GM18867 (cell line): ENCODE measurements at regions not wholly inside any gene's neighbourhood (a gene's known extent, or its start where the extent isn't known, plus 50 kb on each side); places are given as distances from the start of the nearest gene placed in this dataset.

Experiments used
- ATAC-seq: cut with Tn5 transposase; IDR thresholded peaks from one replicate; pipeline ENCODE4 v1.9.1; 2021; ENCODE audit warnings: mild to moderate bottlenecking, moderate library complexity; ENCODE audit not compliant: unreplicated experiment

DNA sequence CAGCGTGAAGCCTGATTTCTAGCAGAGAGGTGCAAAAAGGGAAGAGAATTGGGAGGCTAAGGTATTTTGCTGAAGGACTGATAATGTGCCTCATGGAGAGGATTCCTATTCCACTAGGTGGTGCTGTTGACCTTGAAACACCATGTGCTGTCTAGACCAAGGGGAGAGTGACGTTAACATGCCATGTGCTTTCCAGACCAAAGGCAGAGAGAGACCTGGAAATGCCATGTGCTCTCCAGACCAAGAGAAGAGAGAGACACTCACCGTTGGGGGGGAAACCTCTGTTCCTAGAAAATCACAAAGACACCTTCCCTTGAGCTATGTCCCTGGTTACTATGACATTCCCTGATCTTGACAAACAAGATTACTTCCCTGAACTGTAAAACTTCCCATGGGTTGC is 286.0 kb upstream of the TUSC1 start:
- ATAC-seq: peak; percentile 74

- ATAC-seq: no peak
Measured at GRCh38 chr9:25960178-25960577, 281.9 kb upstream of the TUSC1 start.

- ATAC-seq: no peak
Measured at GRCh38 chr9:25954209-25954608, 276.0 kb upstream of the TUSC1 start.

DNA sequence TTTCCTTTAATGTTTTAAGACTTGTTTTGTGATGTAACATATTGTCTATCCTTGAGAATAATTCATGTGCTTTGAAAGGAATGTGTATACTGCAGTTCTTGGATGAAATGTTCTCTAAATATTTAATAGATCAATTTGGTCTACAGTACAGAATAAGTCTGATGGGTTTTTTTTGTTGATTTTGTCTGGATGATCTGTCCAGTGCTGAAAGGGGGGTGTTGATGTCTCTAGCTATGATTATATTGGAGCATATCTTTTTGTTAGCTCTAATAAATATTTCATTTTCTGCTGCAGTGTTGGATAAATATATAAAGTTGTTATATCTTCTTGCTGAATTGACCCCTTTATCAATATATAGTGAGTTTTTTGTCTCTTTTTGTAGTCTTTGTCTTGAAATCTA is 269.9 kb upstream of the TUSC1 start:
- no peak for ATAC-seq

DNA sequence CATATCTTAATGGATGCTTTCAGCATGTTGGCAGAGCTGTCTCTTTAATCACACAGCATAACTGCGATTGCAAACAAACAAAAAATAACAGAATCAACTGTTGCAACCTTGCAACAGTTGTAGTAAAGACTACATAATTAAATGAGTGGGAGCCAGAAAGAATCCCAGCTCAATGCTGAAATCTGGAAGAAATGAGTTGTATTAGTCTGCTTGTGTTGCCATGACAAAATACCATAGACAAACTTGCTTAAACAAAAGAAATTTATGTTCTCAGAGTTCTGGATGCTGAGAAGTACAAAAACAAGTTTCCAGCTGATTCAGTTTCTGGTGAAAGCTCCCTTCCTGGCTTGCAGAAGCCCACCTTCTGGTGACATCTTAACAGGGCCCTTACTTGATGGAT is 260.9 kb upstream of the TUSC1 start:
- no peak for ATAC-seq

GRCh38 chr9:25936031-25936430 is 257.8 kb upstream of the TUSC1 start:
- ATAC-seq: no peak

DNA sequence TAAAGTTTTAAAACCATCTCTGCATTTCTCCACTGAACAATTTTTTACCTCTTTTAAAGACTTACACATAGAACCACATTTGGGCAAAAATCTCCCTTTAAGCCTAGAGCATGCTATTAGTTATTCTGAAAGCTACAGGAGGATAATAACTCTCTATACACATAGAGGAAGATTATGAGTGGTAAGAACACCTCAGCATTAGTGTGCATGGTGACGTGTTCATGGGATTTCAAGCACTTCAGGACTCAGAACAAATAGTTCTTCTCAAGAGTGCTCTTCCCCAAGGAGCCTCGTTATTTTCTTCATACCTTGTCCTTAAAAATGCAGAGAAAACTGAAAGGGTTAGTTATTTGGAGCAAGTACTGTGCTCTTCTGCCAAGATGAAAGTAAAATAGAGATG is 256.9 kb upstream of the TUSC1 start:
- ATAC-seq: no peak

GRCh38 chr9:25918761-25919160 is 240.5 kb upstream of the TUSC1 start:
- ATAC-seq: no peak

DNA sequence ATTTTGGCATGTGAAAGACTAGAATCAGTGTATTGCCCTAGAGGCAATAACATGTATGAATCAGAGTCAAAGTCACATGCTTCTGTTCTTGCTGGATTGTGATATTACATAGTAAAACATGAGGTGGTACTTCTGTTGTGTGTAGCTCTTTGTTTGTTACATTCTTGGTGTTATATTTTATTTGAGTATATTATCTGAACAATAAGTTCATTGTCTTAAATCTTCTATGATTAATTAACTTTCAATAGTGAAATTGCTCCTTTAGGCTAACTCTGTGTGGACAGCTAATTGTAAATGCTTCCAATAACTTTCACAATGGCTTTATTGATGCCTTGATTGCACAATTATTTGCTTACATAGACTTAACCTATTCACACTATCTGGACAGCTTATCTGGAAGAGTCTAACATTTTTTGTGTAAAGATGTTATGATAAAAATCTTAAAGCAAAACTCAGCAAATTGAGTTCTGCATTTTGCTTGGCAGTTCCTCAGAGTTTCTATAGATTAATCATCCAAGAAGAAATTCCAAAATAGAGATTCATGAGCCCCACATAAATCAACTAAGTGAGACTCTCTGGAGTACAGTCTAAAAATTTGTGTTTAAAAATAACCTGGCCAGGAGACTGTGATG is 239.6 kb upstream of the TUSC1 start:
- ATAC-seq: no peak

DNA sequence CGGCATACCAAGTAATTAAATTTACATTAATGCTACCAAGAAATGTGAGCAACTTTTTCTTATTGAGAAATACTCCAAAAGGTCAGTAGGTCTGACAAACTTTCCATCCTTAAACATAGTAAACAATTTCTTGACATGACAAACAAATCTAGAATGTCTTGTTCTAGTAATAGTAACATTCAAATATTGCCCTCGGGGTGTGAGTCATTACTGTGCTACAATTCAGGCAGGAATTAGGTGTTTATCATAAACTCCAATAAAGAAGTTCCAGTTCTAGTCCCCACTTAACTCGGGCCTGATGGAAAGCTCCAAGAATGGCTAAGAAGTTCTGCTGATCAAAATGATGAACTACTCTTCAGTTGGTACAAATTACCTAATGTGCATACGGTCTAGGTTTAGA is 235.6 kb upstream of the TUSC1 start:
- no peak for ATAC-seq

- no peak for ATAC-seq
Measured at GRCh38 chr9:25904701-25905100, 226.5 kb upstream of the TUSC1 start.

DNA sequence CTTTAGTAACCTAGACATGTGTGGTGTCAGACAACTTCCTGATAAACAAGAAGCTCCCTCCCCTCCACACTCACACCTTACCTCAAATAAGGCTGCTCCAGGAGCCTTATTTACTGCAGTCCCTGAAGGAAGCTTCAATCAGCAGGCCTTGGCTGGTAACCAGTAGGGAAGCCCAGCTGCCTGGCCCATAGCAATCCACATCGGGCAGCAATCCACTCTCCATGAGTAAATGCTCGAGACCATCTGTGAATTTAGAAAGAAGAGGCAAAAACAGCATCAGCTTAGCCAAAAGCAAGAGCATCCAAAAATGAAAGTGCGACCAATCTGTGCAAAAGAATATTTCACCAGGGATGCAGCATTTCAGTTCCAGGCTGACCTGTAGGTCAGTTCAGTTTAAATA is 213.3 kb upstream of the TUSC1 start:
- ATAC-seq: no peak

DNA sequence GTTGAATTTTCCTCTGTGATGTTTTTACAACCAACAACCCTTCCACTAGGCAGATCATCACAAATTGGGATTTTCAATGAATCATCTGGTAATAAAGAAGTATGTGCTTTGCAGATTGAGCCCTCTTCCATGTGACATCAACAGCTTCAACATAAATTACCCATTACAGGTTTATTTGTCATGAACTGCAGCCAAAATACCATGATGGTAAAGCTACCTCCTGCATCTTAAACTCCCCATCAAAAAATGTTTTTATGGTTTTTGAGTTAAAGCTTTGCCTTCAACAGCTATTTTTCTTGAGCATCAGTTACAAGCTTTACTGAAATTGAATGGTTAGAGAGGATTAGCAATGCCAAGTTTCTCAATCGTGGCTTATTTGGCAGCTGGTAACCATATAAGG is 211.4 kb upstream of the TUSC1 start:
- ATAC-seq: no peak

- ATAC-seq: no peak
Measured at GRCh38 chr9:25876248-25876647, 198.0 kb upstream of the TUSC1 start.

- no peak for ATAC-seq
Measured at GRCh38 chr9:25864509-25864908, 186.3 kb upstream of the TUSC1 start.

GRCh38 chr9:25861421-25861820 is 183.2 kb upstream of the TUSC1 start:
- no peak for ATAC-seq

GRCh38 chr9:25857147-25857546 is 178.9 kb upstream of the TUSC1 start:
- ATAC-seq: no peak

DNA sequence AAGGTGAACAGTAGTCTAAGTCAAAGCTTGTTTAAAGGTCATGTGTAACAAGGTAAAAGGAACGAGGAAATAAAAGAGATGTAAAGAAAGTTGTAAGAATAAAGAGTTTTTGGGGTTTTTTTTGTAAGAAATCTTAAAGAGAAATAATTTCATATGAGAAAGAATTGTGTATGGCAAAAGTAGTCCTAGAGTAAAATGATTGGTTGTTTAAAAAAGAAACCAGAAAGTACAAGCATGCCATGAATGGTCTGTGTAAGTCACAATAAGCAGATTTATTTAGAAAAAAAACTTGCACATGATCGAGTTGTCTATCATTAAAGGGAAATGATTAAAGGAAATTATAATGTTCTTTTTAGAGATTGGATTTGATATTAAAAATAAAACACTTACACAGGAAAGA is 172.6 kb upstream of the TUSC1 start:
- ATAC-seq: no peak

DNA sequence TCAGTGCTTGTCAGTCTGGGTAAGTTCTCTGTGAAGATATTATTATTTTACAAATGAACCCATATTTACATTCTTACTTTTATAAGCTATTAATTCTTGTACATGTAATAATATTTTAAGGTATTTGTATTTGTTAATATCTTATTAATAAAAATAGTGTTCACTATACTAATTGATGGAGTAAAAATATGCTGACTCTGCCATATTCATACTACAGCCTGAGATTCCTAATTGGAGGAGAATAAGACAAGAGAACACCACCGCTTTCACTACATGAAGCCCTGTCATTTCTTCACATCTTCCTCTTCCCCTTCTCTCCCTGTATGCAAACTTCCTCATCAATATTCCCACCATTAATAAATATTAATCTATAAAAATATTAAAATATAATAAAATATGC is 167.6 kb upstream of the TUSC1 start:
- ATAC-seq: no peak

GRCh38 chr9:25830381-25830780 is 152.1 kb upstream of the TUSC1 start:
- no peak for ATAC-seq

- no peak for ATAC-seq
Measured at GRCh38 chr9:25827626-25828025, 149.4 kb upstream of the TUSC1 start.

GRCh38 chr9:25816439-25816838 is 138.2 kb upstream of the TUSC1 start:
- ATAC-seq: no peak

DNA sequence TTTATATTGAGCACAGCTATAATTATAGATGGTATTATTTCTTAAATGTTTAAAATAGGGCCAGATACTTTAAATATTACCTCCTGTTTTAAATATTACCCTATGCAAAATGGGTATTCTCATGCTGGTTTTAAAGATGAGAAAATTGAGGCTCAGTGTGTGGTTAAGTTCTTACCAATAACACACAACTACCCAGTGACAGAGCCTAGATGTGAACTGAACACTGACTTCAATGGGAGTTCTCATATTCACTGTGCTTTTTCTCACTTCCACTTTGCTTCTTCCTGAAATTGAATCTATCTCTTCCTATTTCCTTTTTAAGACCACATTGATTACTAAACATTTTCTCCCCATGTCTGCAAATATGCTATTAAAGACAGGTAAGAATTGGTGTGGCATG is 135.8 kb upstream of the TUSC1 start:
- no peak for ATAC-seq

GRCh38 chr9:25813478-25813877 is 135.2 kb upstream of the TUSC1 start:
- ATAC-seq: no peak
